Smooth muscle cell (in vitro differentiated cells): ENCODE measurements at regions not wholly inside any gene's neighbourhood (a gene's known extent, or its start where the extent isn't known, plus 50 kb on each side); places are given as distances from the start of the nearest gene placed in this dataset.

Experiments
- DNase-seq: peaks from one replicate; lab custom pipeline; 2025; ENCODE audit not compliant: unreplicated experiment; lab: John Stamatoyannopoulos, UW
- H2AFZ ChIP-seq: fragments of 200-600 bp; sonication (generic); 2 replicates; pipeline ENCODE4 v1.6.0; 2016; ENCODE audit warnings: antibody characterized with exemption, low read depth, mild to moderate bottlenecking
- H3F3A ChIP-seq: fragments of 200-600 bp; sonication (generic); 2 replicates; pipeline ENCODE4 v1.6.0; 2017; ENCODE audit warnings: antibody characterized with exemption, low read depth
- H3K27ac ChIP-seq: fragments of 200-600 bp; sonication (generic); 2 replicates; pipeline ENCODE4 v1.5.1; 2016; ENCODE audit warnings: low read depth, mild to moderate bottlenecking
- H3K27me3 ChIP-seq: fragments of 200-600 bp; sonication (generic); 2 replicates; pipeline ENCODE4 v1.6.1; 2016; ENCODE audit warnings: low read depth, mild to moderate bottlenecking
- H3K36me3 ChIP-seq: fragments of 200-600 bp; sonication (generic); 2 replicates; pipeline ENCODE4 v1.5.1; 2016; ENCODE audit warnings: low read depth
- H3K4me1 ChIP-seq: fragments of 200-600 bp; sonication (generic); 2 replicates; pipeline ENCODE4 v1.5.1; 2016; ENCODE audit warnings: low read depth
- H3K4me2 ChIP-seq: fragments of 200-600 bp; sonication (generic); 2 replicates; pipeline ENCODE4 v1.6.0; 2016; ENCODE audit warnings: mild to moderate bottlenecking
- H3K4me3 ChIP-seq: fragments of 200-600 bp; sonication (generic); 2 replicates; pipeline ENCODE4 v1.5.1; 2016; ENCODE audit warnings: mild to moderate bottlenecking
- H3K79me2 ChIP-seq: fragments of 200-600 bp; sonication (generic); 2 replicates; pipeline ENCODE4 v1.6.0; 2016; ENCODE audit warnings: low read depth, mild to moderate bottlenecking
- H3K9ac ChIP-seq: fragments of 200-600 bp; sonication (generic); 2 replicates; pipeline ENCODE4 v1.6.0; 2016; ENCODE audit warnings: low read depth
- H3K9me3 ChIP-seq: fragments of 200-600 bp; sonication (generic); replicated peaks from 2 replicates; pipeline ENCODE4 v1.5.1; 2016; ENCODE audit warnings: low read depth
- H4K20me1 ChIP-seq: fragments of 200-600 bp; sonication (generic); 2 replicates; pipeline ENCODE4 v1.6.0; 2016; ENCODE audit warnings: low read depth
- CTCF ChIP-seq: fragments of 200-600 bp; sonication (generic); IDR thresholded peaks from 2 replicates; pipeline ENCODE4 v1.5.1; 2017; ENCODE audit warnings: borderline replicate concordance, mild to moderate bottlenecking, antibody characterized with exemption; ENCODE audit not compliant: insufficient read depth, poor library complexity, severe bottlenecking
- WGBS: methylation state at CpG from one replicate; pipeline ENCODE4 v1.1.7; 2016; ENCODE audit warnings: low lambda C conversion rate; 5-methylcytosine and 5-hydroxymethylcytosine counted together

GRCh38 chr18:49651033-49651432 lies 89.2 kb downstream of the LIPG start:
- Histone ChIP-seq H3K36me3 (no peaks in the 10 kb centered on the region), H3K4me3 (no peak overlapping the region), H3K4me2 (no peak overlapping the region), H2AFZ (no peak overlapping the region), H3K79me2 (no peaks in the 10 kb centered on the region), H3K27ac (no peak overlapping the region), H3K9me3 (no peaks in the 10 kb centered on the region), H4K20me1 (no peaks in the 10 kb centered on the region), H3K9ac (no peak overlapping the region), H3K27me3 (no peaks in the 10 kb centered on the region), H3K4me1 (peaks cover 9% of the 10 kb centered on the region), H3F3A (peaks cover 3% of the 10 kb centered on the region)
- WGBS = 82% methylated on average over 6 of the region's 6 CpGs
- no peak for DNase-seq
- no peak for TF ChIP-seq CTCF

DNA sequence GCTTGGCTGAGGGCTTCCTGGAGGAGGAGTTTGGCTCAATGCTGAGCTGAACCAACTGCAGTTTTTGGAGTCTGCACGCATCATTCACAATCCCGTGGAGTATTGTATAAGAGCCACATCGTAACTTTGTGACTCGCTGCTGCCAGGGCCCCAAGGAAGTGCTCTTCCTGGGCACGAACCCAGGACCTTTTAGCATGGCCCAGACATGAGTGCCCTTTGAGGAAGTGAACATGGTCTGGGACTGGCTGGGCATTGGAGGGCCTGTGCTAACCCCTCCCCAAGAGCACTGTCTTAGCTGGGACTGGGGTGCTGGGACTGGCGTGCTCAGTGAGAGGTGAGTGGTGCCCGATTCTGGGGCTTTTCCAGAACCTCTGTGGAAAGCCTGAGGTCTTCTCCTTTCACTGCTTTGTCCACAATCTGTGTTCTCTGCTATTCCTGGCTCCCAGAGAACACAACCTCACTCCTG lies 88.6 kb downstream of the LIPG start:
- no peaks in the 10 kb centered on the region for H4K20me1 ChIP-seq
- H3K4me2 ChIP-seq = no peak overlapping the region
- H3K4me1 ChIP-seq = peaks cover 13% of the 10 kb centered on the region
- peaks cover 3% of the 10 kb centered on the region for H3F3A ChIP-seq
- H3K36me3 ChIP-seq = no peaks in the 10 kb centered on the region
- H3K4me3 ChIP-seq = no peak overlapping the region
- no peak for TF ChIP-seq CTCF
- H3K79me2 ChIP-seq = no peaks in the 10 kb centered on the region
- no peak for DNase-seq
- H3K9me3 ChIP-seq = no peaks in the 10 kb centered on the region
- no peaks in the 10 kb centered on the region for H3K27me3 ChIP-seq
- 95% methylated on average over 7 of the region's 7 CpGs for WGBS
- no peak overlapping the region for H2AFZ ChIP-seq
- no peak overlapping the region for H3K9ac ChIP-seq
- no peak overlapping the region for H3K27ac ChIP-seq

DNA sequence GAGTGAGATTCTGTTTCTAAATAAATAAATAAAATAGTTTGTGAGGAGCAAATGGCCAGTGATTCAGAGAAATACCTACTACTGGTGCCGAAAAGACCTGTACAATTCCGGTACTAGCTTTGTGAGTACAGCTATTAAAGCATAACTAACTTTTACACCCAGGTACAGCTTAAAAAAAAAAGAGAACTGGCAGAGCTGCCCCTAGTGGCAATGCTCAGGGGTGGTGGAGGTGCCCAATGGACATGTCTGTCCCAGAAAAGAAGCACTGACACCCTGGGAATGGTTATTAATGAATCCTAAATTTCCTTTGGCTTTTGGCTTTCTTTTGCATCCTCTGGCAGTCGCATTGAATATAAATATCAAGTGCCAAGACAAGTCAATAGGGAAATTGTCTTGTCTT lies 87.0 kb downstream of the LIPG start:
- peaks cover 14% of the 10 kb centered on the region for H3K4me1 ChIP-seq
- H3K4me3 ChIP-seq = no peak overlapping the region
- WGBS = 99% methylated on average over 3 of the region's 3 CpGs
- no peaks in the 10 kb centered on the region for H3K9me3 ChIP-seq
- H3F3A ChIP-seq = peaks cover 3% of the 10 kb centered on the region
- no peak overlapping the region for H3K4me2 ChIP-seq
- no peaks in the 10 kb centered on the region for H3K27me3 ChIP-seq
- no peak for TF ChIP-seq CTCF
- no peak overlapping the region for H3K27ac ChIP-seq
- no peaks in the 10 kb centered on the region for H3K79me2 ChIP-seq
- H4K20me1 ChIP-seq = no peaks in the 10 kb centered on the region
- H3K9ac ChIP-seq = no peak overlapping the region
- no peak for DNase-seq
- no peak overlapping the region for H2AFZ ChIP-seq
- no peaks in the 10 kb centered on the region for H3K36me3 ChIP-seq
